Body of pancreas (tissue), 4 donors: ENCODE measurements at regions not wholly inside any gene's neighbourhood (a gene's known extent, or its start where the extent isn't known, plus 50 kb on each side); places are given as distances from the start of the nearest gene placed in this dataset.

Source experiments
- POLR2A ChIP-seq, 3 donors: fragments of 450-650 bp; IDR thresholded peaks; one replicate each; pipeline ENCODE4 v1.6.1; 2016; ENCODE audit warnings: antibody characterized with exemption in 3 of 3, mild to moderate bottlenecking in 2 of 3
- TF ChIP-seq, protein P1 (sequence below), 7 experiments: fragments of 450-650 bp in 4 of 7; fragments of 200-600 bp in 3 of 7; sonication (generic) in 3 of 7; IDR thresholded peaks; one replicate each; pipeline ENCODE4 v1.5.1; 2016 to 2019; ENCODE audit warnings: antibody characterized with exemption in 7 of 7

- TF ChIP-seq, protein P1, sequence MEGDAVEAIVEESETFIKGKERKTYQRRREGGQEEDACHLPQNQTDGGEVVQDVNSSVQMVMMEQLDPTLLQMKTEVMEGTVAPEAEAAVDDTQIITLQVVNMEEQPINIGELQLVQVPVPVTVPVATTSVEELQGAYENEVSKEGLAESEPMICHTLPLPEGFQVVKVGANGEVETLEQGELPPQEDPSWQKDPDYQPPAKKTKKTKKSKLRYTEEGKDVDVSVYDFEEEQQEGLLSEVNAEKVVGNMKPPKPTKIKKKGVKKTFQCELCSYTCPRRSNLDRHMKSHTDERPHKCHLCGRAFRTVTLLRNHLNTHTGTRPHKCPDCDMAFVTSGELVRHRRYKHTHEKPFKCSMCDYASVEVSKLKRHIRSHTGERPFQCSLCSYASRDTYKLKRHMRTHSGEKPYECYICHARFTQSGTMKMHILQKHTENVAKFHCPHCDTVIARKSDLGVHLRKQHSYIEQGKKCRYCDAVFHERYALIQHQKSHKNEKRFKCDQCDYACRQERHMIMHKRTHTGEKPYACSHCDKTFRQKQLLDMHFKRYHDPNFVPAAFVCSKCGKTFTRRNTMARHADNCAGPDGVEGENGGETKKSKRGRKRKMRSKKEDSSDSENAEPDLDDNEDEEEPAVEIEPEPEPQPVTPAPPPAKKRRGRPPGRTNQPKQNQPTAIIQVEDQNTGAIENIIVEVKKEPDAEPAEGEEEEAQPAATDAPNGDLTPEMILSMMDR (IDR thresholded peaks at IDR 0.05), result no peak
- TF ChIP-seq POLR2A (IDR thresholded peaks at IDR 0.05), result no peak
These were observed 87.3 kb upstream of the LIPC start for GRCh38 chr15:58344213-58345070.
